ENCODE measurements at regions not wholly inside any gene's neighbourhood (a gene's known extent, or its start where the extent isn't known, plus 50 kb on each side); places are given as distances from the start of the nearest gene placed in this dataset.

GRCh38 chr11:112724496-112724790, 236.8 kb upstream of the NCAM1 start:
- no peak for DNase-seq

- no peak for DNase-seq
Measured at GRCh38 chr11:112725636-112726035, 235.6 kb upstream of the NCAM1 start.

GRCh38 chr11:112727341-112727841, 233.8 kb upstream of the NCAM1 start:
- no peak for DNase-seq

- DNase-seq, result no peak
Measured at GRCh38 chr11:112728288-112728687, 232.9 kb upstream of the NCAM1 start.

- no peak for DNase-seq
Measured at GRCh38 chr11:112728716-112729115, 232.5 kb upstream of the NCAM1 start.

- DNase-seq, result no peak
Measured at GRCh38 chr11:112730591-112730990, 230.6 kb upstream of the NCAM1 start.

- DNase-seq, result no peak
Measured at GRCh38 chr11:112731538-112731937, 229.7 kb upstream of the NCAM1 start.

- DNase-seq, result no peak
Measured at GRCh38 chr11:112732031-112732430, 229.2 kb upstream of the NCAM1 start.

- DNase-seq, result no peak
Measured at GRCh38 chr11:112734207-112734606, 227.0 kb upstream of the NCAM1 start.

GRCh38 chr11:112735470-112735869, 225.8 kb upstream of the NCAM1 start:
- DNase-seq, result no peak

GRCh38 chr11:112744041-112744440, 217.2 kb upstream of the NCAM1 start:
- DNase-seq, result no peak

GRCh38 chr11:112745973-112746372, 215.2 kb upstream of the NCAM1 start:
- no peak for DNase-seq

GRCh38 chr11:112748252-112748651, 213.0 kb upstream of the NCAM1 start:
- no peak for DNase-seq

GRCh38 chr11:112748713-112749543, 212.3 kb upstream of the NCAM1 start:
- DNase-seq, result no peak

GRCh38 chr11:112751329-112751728, 209.9 kb upstream of the NCAM1 start:
- DNase-seq, result no peak

GRCh38 chr11:112751772-112752171, 209.4 kb upstream of the NCAM1 start:
- no peak for DNase-seq

- DNase-seq, result no peak
Measured at GRCh38 chr11:112752563-112752962, 208.7 kb upstream of the NCAM1 start.

GRCh38 chr11:112753706-112754105, 207.5 kb upstream of the NCAM1 start:
- no peak for DNase-seq

- DNase-seq, result no peak
Measured at GRCh38 chr11:112759418-112759817, 201.8 kb upstream of the NCAM1 start.

- no peak for DNase-seq
Measured at GRCh38 chr11:112760396-112761059, 200.7 kb upstream of the NCAM1 start.

- no peak for DNase-seq
Measured at GRCh38 chr11:112761911-112762706, 199.1 kb upstream of the NCAM1 start.

- DNase-seq, result no peak
Measured at GRCh38 chr11:112762707-112763090, 198.5 kb upstream of the NCAM1 start.

GRCh38 chr11:112765337-112765736, 195.9 kb upstream of the NCAM1 start:
- DNase-seq, result no peak

GRCh38 chr11:112769170-112769569, 192.1 kb upstream of the NCAM1 start:
- no peak for DNase-seq

All from stimulated activated CD4-positive, alpha-beta T cell treated with anti-CD3 and anti-CD28 coated beads, Interleukin-4, amount 100 ng/mL, for 4 hours (primary cell).